CD4-positive, CD25-positive, alpha-beta regulatory T cell (primary cell): ENCODE measurements at regions not wholly inside any gene's neighbourhood (a gene's known extent, or its start where the extent isn't known, plus 50 kb on each side); places are given as distances from the start of the nearest gene placed in this dataset.

ENCODE experiments used
- ATAC-seq, 2 donors: fragments of 150-1000 bp; cut with Tn5 transposase; one replicate each; pipeline ENCODE4 v1.10.0; 2021; ENCODE audit warnings: low read depth in 2 of 2, moderate number of reproducible peaks in 2 of 2, moderate library complexity in 1 of 2
- DNase-seq, 3 donors: peaks; one replicate each; pipeline versions ENCODE4 v3.0.0 to v3.0.0-alpha.2; 2012 to 2022; ENCODE audit warnings: mixed read lengths in 1 of 3
- H3K27ac ChIP-seq: one replicate; pipeline ENCODE4 v1.7.0; 2013; ENCODE audit warnings: mild to moderate bottlenecking, low read length; ENCODE audit not compliant: insufficient read depth, poor library complexity, severe bottlenecking
- H3K27me3 ChIP-seq: one replicate; pipeline ENCODE4 v1.7.0; 2013; ENCODE audit warnings: low read length; ENCODE audit not compliant: control insufficient read depth, insufficient read depth
- H3K36me3 ChIP-seq: one replicate; pipeline ENCODE4 v1.7.0; 2013; ENCODE audit warnings: mild to moderate bottlenecking, low read length, moderate library complexity; ENCODE audit not compliant: control insufficient read depth, insufficient read depth
- H3K4me1 ChIP-seq: 2 replicates; pipeline ENCODE4 v1.7.0; 2013; ENCODE audit warnings: mild to moderate bottlenecking, low read length; ENCODE audit not compliant: insufficient read depth, control insufficient read depth, poor library complexity, severe bottlenecking
- H3K4me3 ChIP-seq: one replicate; pipeline ENCODE4 v1.7.0; 2013; ENCODE audit warnings: low read depth, mild to moderate bottlenecking, low read length, moderate library complexity
- H3K9me3 ChIP-seq, 2 experiments: 1 replicate in 1 of 2; 2 replicates in 1 of 2; pipeline ENCODE4 v1.7.0; 2013; ENCODE audit warnings: low read length in 2 of 2, mild to moderate bottlenecking in 1 of 2, moderate library complexity in 1 of 2; ENCODE audit not compliant: control insufficient read depth in 2 of 2
- H3K27ac Mint-ChIP-seq, 3 donors: one replicate each; pipeline ENCODE4 v1.8.0; 2020 to 2022; ENCODE audit warnings: mild to moderate bottlenecking in 3 of 3, mixed read lengths in 3 of 3, moderate library complexity in 2 of 3
- H3K27me3 Mint-ChIP-seq: one replicate; pipeline ENCODE4 v1.8.0; 2022; ENCODE audit warnings: mild to moderate bottlenecking, mixed read lengths
- H3K36me3 Mint-ChIP-seq: one replicate; pipeline ENCODE4 v1.8.0; 2020; ENCODE audit warnings: mixed read lengths
- H3K4me1 Mint-ChIP-seq, 4 donors: one replicate each; pipeline ENCODE4 v1.8.0; 2020 to 2022; ENCODE audit warnings: mixed read lengths in 4 of 4, mild to moderate bottlenecking in 1 of 4
- H3K4me3 Mint-ChIP-seq, 4 donors: one replicate each; pipeline ENCODE4 v1.8.0; 2020 to 2022; ENCODE audit warnings: mild to moderate bottlenecking in 4 of 4, mixed read lengths in 4 of 4, moderate library complexity in 3 of 4
- H3K9me3 Mint-ChIP-seq, 7 donors: one replicate each; pipeline ENCODE4 v1.8.0; 2020 to 2022; ENCODE audit warnings: mixed read lengths in 7 of 7, mild to moderate bottlenecking in 3 of 7, moderate library complexity in 2 of 7

GRCh38 chr12:9392842-9393241, 184.6 kb upstream of the PZP start:
- peaks cover 0 to under 1% (median 0%) of the 10 kb centered on the region in 7 donors for H3K9me3 Mint-ChIP-seq
- peaks cover 4% of the 10 kb centered on the region for H3K27me3 Mint-ChIP-seq
- H3K9me3 ChIP-seq = no peaks in the 10 kb centered on the region
- H3K27ac ChIP-seq = no peak overlapping the region
- H3K36me3 ChIP-seq = no peaks in the 10 kb centered on the region
- H3K27ac Mint-ChIP-seq = no peak overlapping the region
- H3K4me1 Mint-ChIP-seq = peaks cover 0 to 5% (median 1%) of the 10 kb centered on the region in 4 donors
- no peak overlapping the region for H3K4me3 ChIP-seq
- no peak for ATAC-seq
- no peak overlapping the region for H3K4me3 Mint-ChIP-seq
- peaks cover 7% of the 10 kb centered on the region for H3K36me3 Mint-ChIP-seq
- H3K4me1 ChIP-seq = no peaks in the 10 kb centered on the region
- H3K27me3 ChIP-seq = no peaks in the 10 kb centered on the region
- DNase-seq = no peak

DNA sequence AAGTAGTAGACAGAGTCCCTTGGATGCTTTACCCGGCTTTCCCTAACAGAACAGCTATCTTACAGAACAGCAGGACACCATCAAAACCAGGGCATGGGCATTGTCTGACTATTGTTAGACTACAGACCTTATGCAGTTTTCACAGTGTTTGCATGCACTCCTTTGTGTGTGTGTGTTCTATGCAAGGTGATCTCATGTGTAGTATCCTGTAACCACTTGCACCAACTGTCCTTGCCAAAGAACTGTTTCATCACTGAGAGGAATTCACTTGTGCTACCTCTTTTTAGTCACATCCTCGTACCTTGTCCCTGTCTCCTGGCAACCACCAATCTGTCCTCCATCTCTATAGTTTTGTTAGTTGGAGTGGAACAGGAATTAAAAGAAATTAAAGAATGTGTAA, 183.6 kb upstream of the PZP start:
- Mint-ChIP-seq H3K27me3 (peaks cover 10% of the 10 kb centered on the region), H3K4me1 (peaks cover 0 to 9% (median 8%) of the 10 kb centered on the region in 4 donors), H3K9me3 (peaks cover 0 to 1% (median 0%) of the 10 kb centered on the region in 7 donors)

DNA sequence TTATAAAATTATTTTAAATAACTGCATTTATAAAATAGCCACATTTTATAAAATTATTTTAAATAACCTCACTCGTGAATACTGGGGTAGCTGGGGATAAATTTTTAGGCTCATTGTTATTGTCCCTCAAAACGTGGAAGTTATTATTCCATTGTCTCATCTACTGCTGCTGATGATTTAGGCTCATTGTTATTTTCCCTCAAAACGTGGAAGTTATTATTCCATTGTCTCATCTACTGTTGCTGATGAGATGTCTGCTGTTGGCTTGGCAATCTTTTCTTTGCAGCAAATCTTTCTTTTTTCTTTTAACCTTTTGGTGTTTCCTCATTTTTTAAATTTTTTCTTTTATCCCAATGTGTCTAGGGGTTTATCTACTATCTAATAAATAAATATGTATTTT, 182.6 kb upstream of the PZP start:
- H3K4me3 ChIP-seq = no peak overlapping the region
- no peaks in the 10 kb centered on the region for H3K9me3 ChIP-seq
- Mint-ChIP-seq H3K4me3 (no peak overlapping the region), H3K4me1 (peaks cover 0 to 10% (median 9%) of the 10 kb centered on the region in 4 donors), H3K9me3 (peaks cover 0 to 1% (median 0%) of the 10 kb centered on the region in 7 donors), H3K36me3 (no peaks in the 10 kb centered on the region), H3K27ac (no peak overlapping the region), H3K27me3 (peaks cover 10% of the 10 kb centered on the region)
- no peak overlapping the region for H3K27ac ChIP-seq
- no peaks in the 10 kb centered on the region for H3K4me1 ChIP-seq
- H3K27me3 ChIP-seq = no peaks in the 10 kb centered on the region
- DNase-seq = no peak
- no peaks in the 10 kb centered on the region for H3K36me3 ChIP-seq
- no peak for ATAC-seq

More for the DNA sequence above, 183.6 kb upstream of the PZP start:
- H3K9me3 ChIP-seq = no peaks in the 10 kb centered on the region
- DNase-seq (no peak), ATAC-seq (no peak)
- no peaks in the 10 kb centered on the region for H3K4me1 ChIP-seq
- H3K36me3 ChIP-seq = no peaks in the 10 kb centered on the region
- H3K4me3 ChIP-seq = no peak overlapping the region
- no peak overlapping the region for H3K27ac ChIP-seq
- Mint-ChIP-seq H3K36me3 (peaks cover 6% of the 10 kb centered on the region), H3K4me3 (no peak overlapping the region), H3K27ac (no peak overlapping the region)
- H3K27me3 ChIP-seq = no peaks in the 10 kb centered on the region

DNA sequence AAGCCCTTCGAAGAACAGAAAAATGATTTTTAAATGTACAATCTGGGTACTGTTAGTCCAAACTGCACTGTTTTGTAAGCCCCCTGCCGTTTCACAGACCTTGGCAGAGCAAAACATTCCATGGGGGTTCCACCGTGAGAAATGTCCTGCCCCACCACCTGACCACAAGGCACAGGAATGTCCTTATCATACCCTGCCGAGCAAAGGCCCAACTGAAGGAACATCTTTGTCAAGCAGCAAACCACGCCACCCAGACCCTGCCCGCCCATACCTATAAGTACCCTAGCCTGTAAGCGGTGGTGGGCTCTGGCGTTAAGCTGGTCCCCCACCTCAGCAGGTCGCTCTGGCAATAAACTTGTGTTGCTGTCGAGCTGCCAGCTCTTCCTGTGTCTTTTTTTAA, 181.6 kb upstream of the PZP start:
- Histone ChIP-seq H3K27me3 (no peaks in the 10 kb centered on the region), H3K4me1 (no peaks in the 10 kb centered on the region), H3K9me3 (no peaks in the 10 kb centered on the region), H3K27ac (no peak overlapping the region), H3K36me3 (no peaks in the 10 kb centered on the region), H3K4me3 (no peak overlapping the region)
- H3K27ac Mint-ChIP-seq = no peak overlapping the region
- no peak overlapping the region for H3K4me3 Mint-ChIP-seq
- peaks cover 0 to 10% (median 9%) of the 10 kb centered on the region in 4 donors for H3K4me1 Mint-ChIP-seq
- H3K36me3 Mint-ChIP-seq = no peaks in the 10 kb centered on the region
- no peak for ATAC-seq
- peaks cover 10% of the 10 kb centered on the region for H3K27me3 Mint-ChIP-seq
- no peak for DNase-seq
- H3K9me3 Mint-ChIP-seq = peaks cover 0 to 1% (median 0%) of the 10 kb centered on the region in 7 donors

DNA sequence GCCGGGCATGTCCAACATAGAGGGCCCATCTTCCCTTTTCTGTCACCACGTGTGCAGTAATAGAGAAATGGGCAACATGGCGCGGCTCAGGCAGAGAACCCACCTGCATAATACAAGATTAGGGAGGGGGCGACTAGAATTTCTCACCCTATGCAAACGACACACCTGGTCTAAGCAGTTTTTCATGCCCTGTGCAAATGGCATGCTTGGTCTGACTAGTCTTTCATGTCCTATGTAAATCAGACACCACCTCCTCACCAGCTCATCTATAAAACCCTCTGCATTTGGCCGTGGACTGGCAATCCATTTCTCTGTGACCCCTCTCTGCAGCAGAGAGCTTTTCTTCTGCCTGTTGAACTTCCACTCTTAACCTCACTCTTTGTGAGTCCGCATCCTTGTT, 180.2 kb upstream of the PZP start:
- no peak overlapping the region for H3K4me3 Mint-ChIP-seq
- Histone ChIP-seq H3K27ac (no peak overlapping the region), H3K9me3 (no peaks in the 10 kb centered on the region), H3K27me3 (no peaks in the 10 kb centered on the region), H3K4me3 (no peak overlapping the region), H3K4me1 (no peaks in the 10 kb centered on the region), H3K36me3 (no peaks in the 10 kb centered on the region)
- H3K9me3 Mint-ChIP-seq = peaks cover 0 to 1% (median 0%) of the 10 kb centered on the region in 7 donors
- H3K36me3 Mint-ChIP-seq = no peaks in the 10 kb centered on the region
- H3K4me1 Mint-ChIP-seq = peaks cover 0 to 12% (median 10%) of the 10 kb centered on the region in 4 donors
- DNase-seq (no peak), ATAC-seq (no peak)
- no peak overlapping the region for H3K27ac Mint-ChIP-seq
- peaks cover 10% of the 10 kb centered on the region for H3K27me3 Mint-ChIP-seq

- H3K27me3 ChIP-seq = no peaks in the 10 kb centered on the region
- H3K9me3 Mint-ChIP-seq = peaks cover 0 to 1% (median 0%) of the 10 kb centered on the region in 7 donors
- DNase-seq = no peak
- H3K27me3 Mint-ChIP-seq = peaks cover 10% of the 10 kb centered on the region
- no peak overlapping the region for H3K27ac Mint-ChIP-seq
- H3K4me3 Mint-ChIP-seq = no peak overlapping the region
- no peak overlapping the region for H3K4me3 ChIP-seq
- H3K4me1 ChIP-seq = no peaks in the 10 kb centered on the region
- H3K27ac ChIP-seq = no peak overlapping the region
- ATAC-seq = no peak
- H3K36me3 ChIP-seq = no peaks in the 10 kb centered on the region
- H3K9me3 ChIP-seq = no peaks in the 10 kb centered on the region
- peaks cover 0 to 12% (median 9%) of the 10 kb centered on the region in 4 donors for H3K4me1 Mint-ChIP-seq
- H3K36me3 Mint-ChIP-seq = no peaks in the 10 kb centered on the region
Measured at GRCh38 chr12:9387450-9387849, 179.3 kb upstream of the PZP start.

- no peak for ATAC-seq
- H3K27me3 Mint-ChIP-seq = peaks cover 6% of the 10 kb centered on the region
- no peaks in the 10 kb centered on the region for H3K36me3 ChIP-seq
- H3K4me1 ChIP-seq = no peaks in the 10 kb centered on the region
- H3K4me3 ChIP-seq = no peak overlapping the region
- peaks cover 0 to 17% (median 12%) of the 10 kb centered on the region in 4 donors for H3K4me1 Mint-ChIP-seq
- H3K4me3 Mint-ChIP-seq = no peak overlapping the region
- H3K36me3 Mint-ChIP-seq = no peaks in the 10 kb centered on the region
- peaks cover 0 to 1% (median 0%) of the 10 kb centered on the region in 7 donors for H3K9me3 Mint-ChIP-seq
- no peak for DNase-seq
- H3K9me3 ChIP-seq = no peaks in the 10 kb centered on the region
- no peak overlapping the region for H3K27ac ChIP-seq
- H3K27ac Mint-ChIP-seq = no peak overlapping the region
- no peaks in the 10 kb centered on the region for H3K27me3 ChIP-seq
Measured at GRCh38 chr12:9383585-9383984, 175.4 kb upstream of the PZP start.

DNA sequence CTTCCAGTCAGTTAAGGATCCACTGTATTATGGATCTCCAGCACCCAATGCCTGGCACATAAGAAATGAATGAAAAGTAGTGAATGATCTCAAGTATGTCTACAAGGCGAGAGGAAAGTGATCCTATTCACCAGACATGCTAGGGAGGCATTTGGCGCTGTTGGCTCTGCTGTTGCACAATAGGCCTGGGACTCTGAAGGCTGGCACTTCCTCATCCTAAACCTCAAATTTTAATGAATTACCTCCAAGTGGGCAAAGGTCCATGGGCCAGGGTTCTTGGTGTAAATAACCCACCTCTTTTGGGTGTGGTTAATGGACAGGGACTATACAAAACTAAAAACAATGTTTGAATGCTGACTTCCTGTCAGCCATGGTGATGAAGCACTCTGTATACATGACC, 173.4 kb upstream of the PZP start:
- Histone ChIP-seq H3K27me3 (no peaks in the 10 kb centered on the region), H3K36me3 (no peaks in the 10 kb centered on the region), H3K27ac (no peak overlapping the region), H3K4me1 (no peaks in the 10 kb centered on the region), H3K4me3 (no peak overlapping the region), H3K9me3 (no peaks in the 10 kb centered on the region)
- DNase-seq (peak in 1 of 3 donors; percentile 24), ATAC-seq (no peak)
- peaks cover 0 to 8% (median 5%) of the 10 kb centered on the region in 4 donors for H3K4me1 Mint-ChIP-seq
- no peaks in the 10 kb centered on the region for H3K36me3 Mint-ChIP-seq
- no peaks in the 10 kb centered on the region for H3K9me3 Mint-ChIP-seq
- no peak overlapping the region for H3K4me3 Mint-ChIP-seq
- H3K27ac Mint-ChIP-seq = peak overlapping the region in 2 of 3 donors; percentile 27 to 73
- peaks cover 4% of the 10 kb centered on the region for H3K27me3 Mint-ChIP-seq
